GM12878 (cell line): ENCODE measurements at regions not wholly inside any gene's neighbourhood (a gene's known extent, or its start where the extent isn't known, plus 50 kb on each side); places are given as distances from the start of the nearest gene placed in this dataset.

Experiments
- ATAC-seq: fragments of 200-7000 bp; cut with Tn5 transposase; 3 replicates; pipeline ENCODE4 v1.9.1; 2020; ENCODE audit warnings: mild to moderate bottlenecking, moderate library complexity
- BruUV-seq: library from RNA; stranded (reverse); fragments of 400-500 nt; replicated peaks from 2 replicates; lab custom pipeline; 2021; lab: Mats Ljungman, UMichigan
- CTCF ChIA-PET: fragments of 300-600 bp; sonication (Branson Sonifier 250); formaldehyde crosslinking; extraction: SDS; loops from one replicate; lab custom pipeline; 2021; ENCODE audit warnings: inconsistent platforms; lab: Yijun Ruan, JAX
- POLR2A ChIA-PET: fragments of 350-600 bp; formaldehyde crosslinking; extraction: SDS; loops from one replicate; lab custom pipeline; 2021; ENCODE audit warnings: inconsistent platforms; lab: Charles Lee
- RAD21 ChIA-PET: fragments of 300-600 bp; sonication (Branson Sonifier 250); formaldehyde crosslinking; loops from one replicate; lab custom pipeline; 2023; ENCODE audit warnings: antibody characterized with exemption; ENCODE audit not compliant: unreplicated experiment; lab: Charles Lee
- SMC1A ChIA-PET: fragments of 300-600 bp; sonication (Branson Sonifier 250); formaldehyde crosslinking; loops from one replicate; lab custom pipeline; 2023; ENCODE audit not compliant: unreplicated experiment, uncharacterized antibody; lab: Charles Lee
- DNase-seq: peaks from one replicate; pipeline ENCODE4 v3.0.0-alpha.2; 2011; ENCODE audit warnings: low read depth, low spot score
- FAIRE-seq: peaks from 3 replicates; lab custom pipeline; 2011; peaks lifted over from hg19 to GRCh38; lab: Jason Lieb, UNC
- H2AFZ ChIP-seq: 2 replicates; pipeline ENCODE4 v1.6.0; 2011; ENCODE audit warnings: low read depth, low read length, control low read depth; ENCODE audit not compliant: control insufficient read depth
- H3K27ac ChIP-seq: 2 replicates; pipeline ENCODE4 v1.5.1; 2011; ENCODE audit warnings: control low read depth; ENCODE audit not compliant: control insufficient read depth, insufficient read depth
- H3K27me3 ChIP-seq, 2 experiments: replicated peaks in 1 of 2; 2 replicates each; pipeline versions ENCODE4 v1.6.0 to v1.6.1; 2011; ENCODE audit warnings: low read length in 1 of 2; ENCODE audit not compliant: control insufficient read depth in 2 of 2, insufficient read depth in 2 of 2
- H3K36me3 ChIP-seq, 2 experiments: 2 replicates each; pipeline ENCODE4 v1.5.1; 2011; ENCODE audit warnings: low read length in 1 of 2; ENCODE audit not compliant: control insufficient read depth in 2 of 2, insufficient read depth in 2 of 2
- H3K4me1 ChIP-seq: 2 replicates; pipeline ENCODE4 v1.6.1; 2011; ENCODE audit warnings: mild to moderate bottlenecking, low read length, moderate library complexity, mixed read lengths; ENCODE audit not compliant: control insufficient read depth, insufficient read depth
- H3K4me2 ChIP-seq: 2 replicates; pipeline ENCODE4 v1.6.0; 2011; ENCODE audit warnings: control low read depth; ENCODE audit not compliant: control insufficient read depth, insufficient read depth
- H3K4me3 ChIP-seq: fragments of 200-600 bp; sonication (generic); 2 replicates; pipeline ENCODE4 v1.5.1; 2016
- H3K79me2 ChIP-seq: 2 replicates; pipeline ENCODE4 v1.6.0; 2011; ENCODE audit warnings: low read length; ENCODE audit not compliant: control insufficient read depth, insufficient read depth
- H3K9ac ChIP-seq: 2 replicates; pipeline ENCODE4 v1.8.0; 2011; ENCODE audit warnings: low read length, control low read depth, mixed read lengths; ENCODE audit not compliant: control insufficient read depth, insufficient read depth
- H3K9me3 ChIP-seq: replicated peaks from 3 replicates; pipeline ENCODE4 v1.5.1; 2011; ENCODE audit warnings: mild to moderate bottlenecking, low read length; ENCODE audit not compliant: control insufficient read depth, insufficient read depth
- H4K20me1 ChIP-seq: 2 replicates; pipeline ENCODE4 v1.6.0; 2011; ENCODE audit not compliant: control insufficient read depth, insufficient read depth
- CHD1 ChIP-seq: IDR thresholded peaks from 2 replicates; pipeline ENCODE4 v1.6.1; 2012; ENCODE audit warnings: low read depth, low read length, improper control_type of control experiment
- CREB1 ChIP-seq: IDR thresholded peaks from 2 replicates; pipeline ENCODE4 v1.6.1; 2012; ENCODE audit warnings: low read depth, mild to moderate bottlenecking, inconsistent platforms
- KAT2A ChIP-seq: conservative IDR thresholded peaks from 2 replicates; pipeline ENCODE4 v1.6.1; 2011; ENCODE audit warnings: low read depth, low read length; ENCODE audit not compliant: control insufficient read depth
- SRF ChIP-seq, 2 experiments: IDR thresholded peaks; 2 replicates each; pipeline ENCODE4 v1.6.1; 2011; ENCODE audit warnings: low read depth in 2 of 2, low read length in 2 of 2, mild to moderate bottlenecking in 1 of 2, moderate library complexity in 1 of 2
- WRNIP1 ChIP-seq: IDR thresholded peaks from 2 replicates; pipeline ENCODE4 v1.6.1; 2011; ENCODE audit warnings: low read depth, low read length, improper control_type of control experiment, borderline replicate concordance
- WGBS: methylation state at CpG from one replicate; pipeline ENCODE4 v1.1.6; 2016; ENCODE audit warnings: low lambda C conversion rate; ENCODE audit not compliant: insufficient replicate concordance, insufficient coverage; ENCODE audit errors: missing lambda C conversion rate; 5-methylcytosine and 5-hydroxymethylcytosine counted together
- in situ Hi-C: fragments of 300-500 bp; cut with MboI; formaldehyde crosslinking; loops from 9 replicates; pipeline ENCODE4 v1.14.3; 2018; ENCODE audit warnings: mixed read lengths
- intact Hi-C: fragments of 100-400 bp; cut with micrococcal nuclease; formaldehyde crosslinking; loops from one replicate; pipeline ENCODE4 v1.14.2; 2022; ENCODE audit not compliant: unreplicated experiment

- no peak overlapping the region for H3K4me3 ChIP-seq
- POLR2A ChIA-PET = no interaction called here
- no peaks in the 10 kb centered on the region for H3K27me3 ChIP-seq
- WGBS = 53% methylated on average over 1 of the region's 1 CpG
- BruUV-seq = no TSS peak
- H2AFZ ChIP-seq = no peak overlapping the region
- RAD21 ChIA-PET = no interaction called here
- H3K9ac ChIP-seq = no peak overlapping the region
- in situ Hi-C loops = no loop called here
- H3K36me3 ChIP-seq = no peaks in the 10 kb centered on the region
- no peak overlapping the region for H3K27ac ChIP-seq
- no peaks in the 10 kb centered on the region for H3K4me1 ChIP-seq
- CTCF ChIA-PET = no interaction called here
- no peaks in the 10 kb centered on the region for H3K79me2 ChIP-seq
- H3K9me3 ChIP-seq = no peaks in the 10 kb centered on the region; the same call in 2 of the 3 replicates
- SMC1A ChIA-PET = interaction anchor here (1.2 to 3.8 kb wide), 2 partner anchors 10 to 199 kb away, joined by 3 to 11 read pairs; no protein-coding TSS in a partner anchor
- no peaks in the 10 kb centered on the region for H4K20me1 ChIP-seq
- no peak for DNase-seq
- intact Hi-C loops = no loop called here
- no peak overlapping the region for H3K4me2 ChIP-seq
- TF ChIP-seq CHD1 = no peak
- TF ChIP-seq KAT2A = no peak
- FAIRE-seq = no peak
- ATAC-seq = no peak
Observed at GRCh38 chr5:123787136-123787535, 275.2 kb downstream of the CSNK1G3 start.

- Histone ChIP-seq H3K79me2 (no peaks in the 10 kb centered on the region), H3K4me3 (no peak overlapping the region), H4K20me1 (no peaks in the 10 kb centered on the region), H3K4me2 (no peak overlapping the region), H3K4me1 (no peaks in the 10 kb centered on the region), H3K9me3 (no peaks in the 10 kb centered on the region; the same call in 2 of the 3 replicates), H2AFZ (no peak overlapping the region), H3K27me3 (no peaks in the 10 kb centered on the region), H3K27ac (no peak overlapping the region), H3K36me3 (no peaks in the 10 kb centered on the region), H3K9ac (no peak overlapping the region)
- in situ Hi-C loops = no loop called here
- WGBS = 0% methylated on average over 5 of the region's 5 CpGs
- ATAC-seq (no peak), FAIRE-seq (no peak), DNase-seq (no peak)
- ChIA-PET POLR2A (no interaction called here), SMC1A (interaction anchor here (1.2 to 3.8 kb wide), 3 partner anchors 10 to 200 kb away, joined by 3 to 11 read pairs (median 4); no protein-coding TSS in a partner anchor), CTCF (interaction anchor here (0.9 kb wide), 1 partner anchor 213 kb away, joined by 4 read pairs; no protein-coding TSS in a partner anchor), RAD21 (no interaction called here)
- TF ChIP-seq WRNIP1 (no peak), SRF (IDR thresholded peaks at IDR 0.05; ENCODE audit: low read depth in 2 of 2, low read length in 2 of 2) (no peak), KAT2A (no peak), CREB1 (no peak)
- no TSS peak for BruUV-seq
- intact Hi-C loops = no loop called here
Observed at GRCh38 chr5:123786411-123786810, 274.4 kb downstream of the CSNK1G3 start.
